Neural cell (in vitro differentiated cells): ENCODE measurements at regions not wholly inside any gene's neighbourhood (a gene's known extent, or its start where the extent isn't known, plus 50 kb on each side); places are given as distances from the start of the nearest gene placed in this dataset.

Experiments used
- H2AFZ ChIP-seq: fragments of 200-600, 300-800 bp; sonication (generic), shearing (Covaris generic); 2 replicates; pipeline ENCODE4 v1.6.0; 2014; ENCODE audit warnings: low read depth, mild to moderate bottlenecking, antibody characterized with exemption, low read length, moderate library complexity
- H3F3A ChIP-seq: fragments of 200-600 bp; shearing (Covaris generic); 2 replicates; pipeline ENCODE4 v1.6.1; 2016; ENCODE audit warnings: mild to moderate bottlenecking, moderate library complexity, mixed read lengths, antibody characterized with exemption, low read length; ENCODE audit not compliant: insufficient read depth, poor library complexity, severe bottlenecking
- H3K27ac ChIP-seq: fragments of 200-600, 300-800 bp; sonication (generic), shearing (Covaris generic); 2 replicates; pipeline ENCODE4 v1.5.1; 2014; ENCODE audit warnings: mild to moderate bottlenecking, low read length, moderate library complexity
- H3K27me3 ChIP-seq: fragments of 300-800, 200-600 bp; sonication (generic), shearing (Covaris generic); 2 replicates; pipeline ENCODE4 v1.6.0; 2014; ENCODE audit warnings: mild to moderate bottlenecking, low read depth, low read length, moderate library complexity; ENCODE audit not compliant: insufficient read depth
- H3K36me3 ChIP-seq: fragments of 300-800, 200-600 bp; sonication (generic), shearing (Covaris generic); 2 replicates; pipeline ENCODE4 v1.5.1; 2014; ENCODE audit warnings: mild to moderate bottlenecking, antibody characterized with exemption, low read length, moderate library complexity; ENCODE audit not compliant: insufficient read depth
- H3K4me2 ChIP-seq: fragments of 300-800, 200-600 bp; sonication (generic), shearing (Covaris generic); 2 replicates; pipeline ENCODE4 v1.6.0; 2014; ENCODE audit warnings: mild to moderate bottlenecking, low read length
- H3K4me3 ChIP-seq: fragments of 300-800, 200-600 bp; sonication (generic), shearing (Covaris generic); 2 replicates; pipeline ENCODE4 v1.5.1; 2014; ENCODE audit warnings: mild to moderate bottlenecking, low read length, moderate library complexity
- H3K79me2 ChIP-seq: fragments of 200-600 bp; shearing (Covaris generic); replicated peaks from 2 replicates; pipeline ENCODE4 v1.6.0; 2014; ENCODE audit warnings: mild to moderate bottlenecking, low read length, moderate library complexity; ENCODE audit not compliant: insufficient read depth
- H3K9ac ChIP-seq: fragments of 300-800, 200-600 bp; sonication (generic), shearing (Covaris generic); 2 replicates; pipeline ENCODE4 v1.6.1; 2016; ENCODE audit warnings: mild to moderate bottlenecking, low read length, mixed read lengths
- H3K9me2 ChIP-seq: fragments of 200-600 bp; shearing (Covaris generic); 2 replicates; pipeline ENCODE4 v1.6.1; 2016; ENCODE audit warnings: mild to moderate bottlenecking, low read length, mixed read lengths; ENCODE audit not compliant: insufficient read depth
- H3K9me3 ChIP-seq: fragments of 200-600, 300-800 bp; sonication (generic), shearing (Covaris generic); 2 replicates; pipeline ENCODE4 v1.6.1; 2016; ENCODE audit warnings: mild to moderate bottlenecking, mixed run types, low read length, moderate library complexity, mixed read lengths
- H4K20me1 ChIP-seq: fragments of 200-600 bp; shearing (Covaris generic); 2 replicates; pipeline ENCODE4 v1.6.1; 2016; ENCODE audit warnings: mild to moderate bottlenecking, mixed run types; ENCODE audit not compliant: insufficient read depth
- CTCF ChIP-seq: fragments of 450-650 bp; IDR thresholded peaks from 2 replicates; pipeline ENCODE4 v1.5.1; 2014; ENCODE audit warnings: antibody characterized with exemption, mild to moderate bottlenecking, moderate library complexity; ENCODE audit not compliant: poor library complexity, severe bottlenecking
- EP300 ChIP-seq: fragments of 450-650 bp; conservative IDR thresholded peaks from 2 replicates; pipeline ENCODE4 v1.6.1; 2014; ENCODE audit warnings: antibody characterized with exemption, mild to moderate bottlenecking, moderate library complexity; ENCODE audit not compliant: poor library complexity, severe bottlenecking
- EZH2 ChIP-seq: fragments of 200-600, 300-800 bp; shearing (Covaris generic), sonication (generic); IDR thresholded peaks from 2 replicates; pipeline ENCODE4 v1.6.1; 2014; ENCODE audit warnings: antibody characterized with exemption, low read length, borderline replicate concordance, mild to moderate bottlenecking; ENCODE audit not compliant: insufficient read depth, poor library complexity, severe bottlenecking
- MXI1 ChIP-seq: fragments of 450-650 bp; conservative IDR thresholded peaks from 2 replicates; pipeline ENCODE4 v1.6.1; 2014; ENCODE audit warnings: antibody characterized with exemption, mild to moderate bottlenecking; ENCODE audit not compliant: poor library complexity, severe bottlenecking
- POLR2AphosphoS5 ChIP-seq: IDR thresholded peaks from 2 replicates; pipeline ENCODE4 v1.6.1; 2012
- RAD21 ChIP-seq: fragments of 450-650 bp; conservative IDR thresholded peaks from 2 replicates; pipeline ENCODE4 v1.6.1; 2014; ENCODE audit warnings: antibody characterized with exemption, mild to moderate bottlenecking, moderate library complexity
- REST ChIP-seq: IDR thresholded peaks from 2 replicates; pipeline ENCODE4 v1.6.1; 2012; ENCODE audit warnings: borderline replicate concordance
- SMC3 ChIP-seq: fragments of 450-650 bp; conservative IDR thresholded peaks from 2 replicates; pipeline ENCODE4 v1.6.1; 2014; ENCODE audit warnings: antibody characterized with exemption, mild to moderate bottlenecking, moderate library complexity; ENCODE audit not compliant: poor library complexity
- TAF1 ChIP-seq: IDR thresholded peaks from 2 replicates; pipeline ENCODE4 v1.6.1; 2012; ENCODE audit warnings: low read depth

- Histone ChIP-seq H3K4me2 (no peak overlapping the region), H3K27ac (no peak overlapping the region), H3K9ac (no peak overlapping the region), H3K36me3 (no peaks in the 10 kb centered on the region), H3K4me3 (no peak overlapping the region), H3K79me2 (no peaks in the 10 kb centered on the region), H3F3A (no peaks in the 10 kb centered on the region), H4K20me1 (no peaks in the 10 kb centered on the region), H2AFZ (no peak overlapping the region), H3K9me3 (no peaks in the 10 kb centered on the region), H3K27me3 (no peaks in the 10 kb centered on the region), H3K9me2 (no peaks in the 10 kb centered on the region)
- TF ChIP-seq REST, result no peak
- TF ChIP-seq TAF1, result no peak
- no peak for TF ChIP-seq RAD21
Observed at GRCh38 chr4:31088600-31089230, 368.5 kb downstream of the PCDH7 start.

- no peak overlapping the region for H3K4me2 ChIP-seq
- no peaks in the 10 kb centered on the region for H3K36me3 ChIP-seq
- no peak overlapping the region for H2AFZ ChIP-seq
- TF ChIP-seq REST, result no peak
- TF ChIP-seq EZH2, result no peak
- no peak for TF ChIP-seq RAD21
- TF ChIP-seq POLR2AphosphoS5, result no peak
- no peak for TF ChIP-seq EP300
- TF ChIP-seq TAF1, result no peak
- no peak for TF ChIP-seq SMC3
- TF ChIP-seq MXI1, result no peak
- TF ChIP-seq CTCF, result no peak
- H4K20me1 ChIP-seq, result no peaks in the 10 kb centered on the region
- no peaks in the 10 kb centered on the region for H3K9me3 ChIP-seq
- H3K27me3 ChIP-seq, result no peaks in the 10 kb centered on the region
- no peak overlapping the region for H3K4me3 ChIP-seq
- H3K9me2 ChIP-seq, result no peaks in the 10 kb centered on the region
- H3K79me2 ChIP-seq, result no peaks in the 10 kb centered on the region
- H3F3A ChIP-seq, result no peaks in the 10 kb centered on the region
- no peak overlapping the region for H3K9ac ChIP-seq
- no peak overlapping the region for H3K27ac ChIP-seq
Observed at GRCh38 chr4:31089815-31090214, 369.6 kb downstream of the PCDH7 start.
